NCI-H446 (cell line): ENCODE measurements at regions not wholly inside any gene's neighbourhood (a gene's known extent, or its start where the extent isn't known, plus 50 kb on each side); places are given as distances from the start of the nearest gene placed in this dataset.

Source experiments
- DNase-seq, 2 experiments: peaks; one replicate each; lab custom pipeline; 2025; lab: John Stamatoyannopoulos, UW

DNA sequence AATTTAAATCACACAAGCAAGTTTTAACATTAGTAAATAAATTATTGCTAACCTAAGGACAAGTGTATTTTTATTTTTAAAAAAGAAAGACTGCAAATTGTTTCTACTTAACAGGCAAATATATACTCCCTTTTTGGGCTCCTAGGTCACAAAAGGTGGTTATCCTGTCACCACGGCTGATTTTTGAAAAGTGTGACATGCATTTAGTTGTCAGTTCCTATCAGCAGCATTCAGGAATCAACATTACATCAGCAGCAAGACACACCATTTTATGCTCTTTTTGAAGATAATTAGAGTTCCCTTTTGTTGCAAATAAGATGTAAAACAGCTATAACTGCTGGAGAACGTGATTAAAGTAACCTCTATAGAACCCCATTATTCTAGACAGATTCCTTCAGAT is 357.5 kb upstream of the TMCO5A start:
- no peak for DNase-seq

DNA sequence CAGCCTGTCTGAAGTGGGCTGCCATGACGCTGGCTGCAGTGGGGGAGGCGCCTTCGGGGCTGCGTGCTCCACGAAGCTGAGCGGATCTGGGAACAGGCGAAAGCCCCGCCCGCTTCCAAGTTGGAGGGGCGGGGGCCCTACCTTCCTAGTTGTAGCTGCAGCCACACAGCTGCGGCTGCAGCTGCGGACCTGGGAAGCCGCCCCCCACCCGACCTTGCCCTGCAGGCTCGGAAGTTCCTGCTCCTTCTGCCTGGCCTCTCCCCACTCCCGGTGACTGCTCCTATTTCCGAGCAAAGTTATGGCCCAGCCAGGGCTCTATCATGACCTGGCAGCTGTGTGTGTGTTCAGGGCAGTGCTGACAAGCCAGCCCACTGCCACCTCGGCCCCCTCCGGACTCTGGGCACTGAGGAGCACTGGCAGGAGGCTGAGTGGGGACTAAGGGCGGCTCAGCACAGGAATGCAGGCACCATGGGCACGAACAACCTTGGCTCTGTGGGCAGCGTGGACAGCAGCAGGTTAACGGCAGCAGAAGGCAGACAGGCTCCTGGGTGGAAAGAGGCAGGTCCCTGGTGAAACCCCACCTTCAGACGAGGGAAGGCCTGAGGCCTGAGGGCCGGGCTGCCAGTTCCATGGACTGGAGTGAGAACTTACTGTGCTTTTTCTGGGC is 352.4 kb upstream of the TMCO5A start:
- no peak for DNase-seq

DNA sequence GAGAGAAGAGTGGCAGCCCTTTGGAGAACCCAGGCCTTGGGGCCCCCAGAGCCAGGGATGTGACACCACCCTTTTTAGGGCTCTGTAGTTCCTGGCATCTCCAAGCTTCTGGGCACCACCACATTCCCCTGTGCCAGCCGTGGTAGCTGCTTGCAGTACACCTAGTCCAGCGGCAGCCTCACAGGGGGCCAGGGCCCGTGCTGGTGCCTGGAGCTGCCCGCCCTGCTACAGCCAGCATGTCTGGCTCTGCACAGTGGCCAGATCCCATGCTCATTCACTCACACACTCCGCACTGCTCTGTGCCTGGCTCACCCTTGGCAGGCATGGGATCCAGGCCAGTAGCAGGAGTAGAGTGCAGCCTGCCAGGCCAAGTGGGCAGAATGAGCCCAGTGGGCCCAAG is 351.6 kb upstream of the TMCO5A start:
- no peak for DNase-seq

DNA sequence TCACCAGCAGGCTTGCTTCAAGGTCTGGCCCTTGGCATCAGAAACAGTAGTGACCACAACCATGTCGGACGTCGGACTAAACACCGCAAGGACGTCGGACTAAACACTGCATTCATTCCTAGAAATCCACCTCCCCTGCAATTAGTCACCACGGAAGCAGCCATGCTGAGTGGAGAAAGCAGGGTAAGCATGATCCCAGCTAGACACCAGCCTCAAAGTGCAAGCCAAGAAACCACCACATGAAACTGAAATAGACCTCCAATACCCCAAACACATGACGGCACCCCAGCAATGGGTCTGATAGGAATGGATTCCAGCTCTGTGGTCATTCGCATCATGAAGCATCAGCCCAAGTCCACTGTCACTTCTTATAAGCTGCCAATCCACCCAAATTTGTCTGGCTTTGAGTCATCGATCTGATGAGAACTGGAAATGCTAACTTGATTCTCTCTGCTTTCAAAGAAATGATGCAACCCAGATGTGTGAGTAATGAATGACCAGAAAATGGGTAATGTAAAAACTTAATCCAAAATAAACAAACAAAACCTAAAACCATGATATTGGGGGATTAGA is 348.3 kb upstream of the TMCO5A start:
- no peak for DNase-seq

DNA sequence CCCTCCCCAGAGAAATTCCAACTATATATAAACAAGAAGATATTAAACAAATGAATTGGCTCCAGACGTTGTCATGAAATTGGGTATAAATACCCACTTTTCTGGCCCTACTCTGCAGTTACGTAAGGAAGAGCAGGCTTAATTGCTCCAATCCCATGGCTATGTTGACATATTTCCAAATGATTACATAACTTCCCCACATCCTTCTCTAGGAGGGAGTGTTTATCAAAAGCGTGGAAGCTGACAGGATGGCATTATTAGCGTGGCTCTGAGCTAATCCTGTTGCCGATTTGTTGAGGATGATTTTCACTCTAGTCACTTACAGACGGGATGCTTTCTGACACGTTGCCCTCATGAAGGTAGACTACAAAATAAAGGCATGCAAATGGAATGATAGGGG is 347.5 kb upstream of the TMCO5A start:
- DNase-seq: no peak

DNA sequence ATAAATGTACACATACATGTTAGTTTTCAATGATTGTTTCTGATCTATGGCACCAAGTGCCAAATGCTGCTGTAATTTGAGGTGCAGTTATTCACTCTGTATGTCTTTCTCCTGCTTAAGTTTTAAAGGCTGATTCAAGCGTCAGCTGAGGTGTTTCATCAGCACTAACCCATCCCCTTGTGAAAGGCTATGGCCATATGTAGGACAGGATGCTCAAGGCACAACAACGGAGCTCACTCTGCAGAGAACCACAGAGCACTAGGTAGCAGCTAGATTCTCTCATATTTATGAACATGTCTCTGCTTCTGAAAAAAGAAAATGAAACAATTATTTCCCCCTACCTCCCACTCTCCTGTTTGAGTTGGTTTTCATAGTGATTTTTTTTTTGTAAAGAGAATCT is 340.0 kb upstream of the TMCO5A start:
- DNase-seq: no peak

DNA sequence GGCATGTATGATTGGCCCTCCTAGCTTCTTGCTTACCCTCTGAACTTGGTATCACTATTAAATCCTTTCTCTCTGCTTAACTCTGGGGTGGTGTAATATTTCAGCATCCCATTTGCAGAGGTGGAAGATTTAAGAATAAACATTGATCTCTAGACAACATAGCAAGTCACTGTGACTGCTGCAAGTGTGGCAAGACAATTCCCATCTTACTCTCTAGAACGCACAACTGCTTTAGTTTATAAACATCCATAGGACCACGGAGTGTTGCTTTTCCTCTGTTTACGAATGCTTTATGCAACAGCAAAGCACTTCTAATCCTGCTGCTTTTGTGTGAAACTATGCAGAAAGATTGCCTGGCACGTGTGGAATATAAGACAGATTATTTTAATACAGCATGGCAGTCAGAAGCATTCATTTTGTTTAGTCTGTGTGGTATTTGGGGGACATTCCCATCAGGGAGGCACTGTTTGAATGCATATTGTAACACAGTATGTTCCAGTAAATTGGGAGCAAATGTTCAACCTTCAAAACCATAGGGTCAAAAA is 338.9 kb upstream of the TMCO5A start:
- no peak for DNase-seq

DNA sequence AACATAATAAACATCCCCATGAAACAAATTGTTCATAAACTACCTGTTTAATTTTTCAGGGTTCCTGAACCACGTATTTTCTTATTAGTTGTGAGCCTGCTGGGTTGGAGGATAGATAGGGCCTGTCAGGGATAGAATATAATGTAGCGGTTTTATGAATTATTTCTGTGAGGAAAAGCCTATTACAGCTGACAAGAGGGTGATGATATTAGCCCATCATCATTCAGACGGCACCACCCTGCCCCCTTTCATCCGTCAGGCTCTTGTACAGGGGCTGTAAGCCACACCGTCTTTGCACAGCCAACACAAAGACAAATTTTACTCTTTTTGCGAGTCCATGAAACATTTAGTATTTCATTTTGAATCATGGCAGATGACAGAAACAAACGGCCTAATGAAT is 335.3 kb upstream of the TMCO5A start:
- DNase-seq: no peak

DNA sequence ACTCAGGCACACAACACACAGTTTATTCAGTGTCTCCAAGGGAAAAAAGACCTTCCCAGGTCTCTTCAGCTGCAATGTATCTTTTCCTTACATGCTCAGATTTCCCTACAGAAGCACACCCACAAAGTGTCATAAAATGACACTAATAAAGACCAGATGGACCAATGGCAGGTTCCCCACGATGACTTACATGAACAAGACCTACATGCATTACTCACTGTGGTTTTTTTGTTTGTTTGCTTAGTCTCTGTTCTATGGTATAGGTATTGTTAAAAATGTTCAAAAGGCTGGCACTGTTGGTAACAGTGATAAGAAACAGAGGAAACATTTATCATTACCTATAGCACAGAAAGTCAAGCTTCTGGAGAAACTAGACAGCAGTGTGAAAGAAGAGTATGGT is 318.2 kb upstream of the TMCO5A start:
- DNase-seq: no peak

DNA sequence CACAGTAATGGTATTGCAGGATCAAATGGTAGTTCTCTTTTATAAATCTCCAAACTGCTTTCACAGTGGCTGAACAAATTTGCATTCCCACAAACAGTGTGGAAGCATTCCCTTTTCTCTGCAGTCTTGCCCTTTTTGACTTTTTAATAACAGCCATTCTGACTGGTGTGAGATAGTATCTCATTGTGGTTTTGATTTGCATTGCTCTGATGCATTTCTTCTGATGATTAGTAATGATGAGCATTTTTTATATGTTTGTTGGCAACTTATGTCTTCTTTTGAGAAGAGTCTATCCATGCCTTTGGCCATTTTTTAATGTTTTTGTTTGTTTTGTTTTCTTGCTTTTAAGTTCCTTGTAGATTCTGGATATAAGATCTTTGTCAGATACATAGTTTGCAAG is 316.1 kb upstream of the TMCO5A start:
- DNase-seq: no peak

DNA sequence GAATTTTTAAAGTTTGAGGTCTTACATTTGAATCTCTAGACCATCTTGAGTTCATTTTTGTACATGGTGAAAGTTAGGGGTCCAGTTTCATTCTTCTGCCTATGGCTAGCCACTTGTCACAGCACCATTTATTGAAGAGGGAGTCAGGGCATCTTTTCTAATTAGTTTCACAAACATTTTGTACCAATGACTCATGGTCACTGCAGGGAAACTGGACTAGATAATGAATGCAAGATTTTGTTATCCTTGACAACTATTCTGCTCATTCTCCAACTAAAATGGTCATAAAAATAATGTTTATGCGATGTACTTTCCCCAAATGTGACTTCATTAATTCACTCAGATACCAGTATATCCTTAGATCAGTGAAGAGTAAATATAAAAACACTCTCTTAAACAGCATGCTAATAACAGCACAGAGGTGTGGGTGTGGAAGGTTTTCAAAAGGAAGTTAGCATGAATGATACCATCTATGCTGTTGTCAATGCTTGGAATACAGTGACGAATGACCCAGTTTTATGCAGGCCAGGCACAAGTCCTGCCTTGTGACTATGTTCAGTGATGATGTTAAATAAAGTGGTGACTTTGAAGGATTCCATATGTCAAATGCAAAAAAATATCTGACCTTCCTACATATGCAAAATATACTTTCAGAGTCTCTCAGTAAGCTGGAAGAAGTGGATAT is 314.9 kb upstream of the TMCO5A start:
- no peak for DNase-seq

DNA sequence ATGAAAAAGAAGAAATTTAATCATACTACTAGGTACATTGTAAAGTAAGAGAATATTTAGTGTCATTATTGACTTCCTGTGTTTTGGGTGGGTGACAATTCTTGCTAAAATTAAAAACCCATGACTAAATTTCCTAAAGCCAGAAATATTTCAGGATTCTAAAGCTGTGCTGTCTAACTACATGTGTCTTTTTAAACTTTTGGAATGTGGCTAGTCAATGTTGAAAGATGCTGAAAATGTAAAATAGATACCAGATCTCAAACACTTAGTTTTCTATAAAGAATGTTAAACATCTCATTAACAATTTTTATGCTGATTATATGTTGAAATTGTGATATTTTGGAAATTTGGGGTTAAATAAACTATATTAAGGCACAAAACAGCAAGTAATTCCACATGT is 308.9 kb upstream of the TMCO5A start:
- no peak for DNase-seq

DNA sequence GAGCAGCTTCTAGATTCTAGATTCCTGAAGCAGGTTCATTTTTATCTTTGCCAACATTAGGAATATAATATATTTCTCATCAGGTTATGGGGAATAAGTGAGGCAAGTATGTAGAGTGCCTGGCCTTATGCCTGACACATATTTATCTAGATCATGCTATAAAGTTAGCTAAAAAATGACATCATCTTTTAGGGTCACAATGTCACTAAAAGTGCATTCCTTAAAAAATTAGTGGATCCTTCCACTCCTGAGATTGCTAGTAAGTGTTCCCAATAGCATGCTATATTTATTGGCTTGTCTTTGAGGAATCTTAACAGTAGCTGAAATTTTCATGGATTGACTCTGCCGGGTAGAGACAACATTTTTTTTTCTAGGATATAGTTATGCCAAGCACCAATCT is 305.9 kb upstream of the TMCO5A start:
- DNase-seq: no peak

DNA sequence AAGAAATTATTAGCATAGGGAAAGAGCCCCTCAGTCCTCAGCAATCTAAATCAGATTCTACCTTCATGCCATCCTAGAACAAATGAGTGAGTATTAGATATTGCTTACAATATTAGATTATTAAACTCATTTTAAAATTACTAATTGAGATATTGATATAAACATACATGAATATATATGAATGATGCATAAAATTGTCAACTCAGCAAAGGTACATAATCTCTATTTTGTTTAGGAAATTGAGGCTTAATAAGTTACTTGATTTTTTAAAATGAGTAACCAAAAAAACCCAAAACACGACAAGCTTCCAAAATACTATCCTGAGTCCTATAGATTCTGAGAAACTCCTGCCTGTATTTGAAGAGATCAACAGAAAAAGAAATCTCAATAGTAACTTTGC is 297.7 kb upstream of the TMCO5A start:
- DNase-seq: no peak

DNA sequence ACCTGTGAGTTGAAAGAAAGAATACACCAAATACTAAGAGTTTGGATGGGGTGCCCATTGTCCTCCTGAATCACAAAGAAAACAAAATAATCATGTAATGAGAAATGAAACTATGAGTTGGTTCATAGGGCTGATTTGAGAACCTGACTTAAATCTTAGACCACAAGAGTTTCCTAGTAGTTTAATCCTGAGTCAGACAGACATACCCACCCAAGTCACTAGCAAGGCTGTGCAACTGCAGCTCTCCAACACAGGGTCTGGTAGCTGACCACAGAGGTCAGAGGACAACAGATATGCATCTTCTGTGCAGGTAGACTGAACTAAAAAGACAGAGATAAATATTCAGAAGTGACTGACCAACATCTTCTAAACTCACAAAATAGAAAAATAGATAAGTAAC is 296.3 kb upstream of the TMCO5A start:
- no peak for DNase-seq

DNA sequence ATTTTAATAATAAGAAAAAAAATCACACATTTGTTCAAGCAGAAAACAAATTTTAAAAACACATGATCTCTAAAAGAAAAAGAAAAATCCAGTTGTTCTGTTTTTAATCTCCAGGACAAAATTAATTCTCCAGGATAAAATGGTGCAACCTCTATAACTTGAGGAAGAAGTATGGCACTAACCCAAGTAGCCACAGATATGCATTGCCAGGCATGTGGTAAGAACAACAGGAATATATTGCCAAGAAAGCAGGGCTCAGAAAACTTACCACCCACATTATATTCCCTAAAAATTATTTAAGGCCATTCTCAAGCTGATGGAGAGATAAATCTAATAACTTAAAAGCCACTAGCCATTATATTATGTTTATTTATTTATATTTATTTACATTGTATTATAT is 295.7 kb upstream of the TMCO5A start:
- DNase-seq: no peak

DNA sequence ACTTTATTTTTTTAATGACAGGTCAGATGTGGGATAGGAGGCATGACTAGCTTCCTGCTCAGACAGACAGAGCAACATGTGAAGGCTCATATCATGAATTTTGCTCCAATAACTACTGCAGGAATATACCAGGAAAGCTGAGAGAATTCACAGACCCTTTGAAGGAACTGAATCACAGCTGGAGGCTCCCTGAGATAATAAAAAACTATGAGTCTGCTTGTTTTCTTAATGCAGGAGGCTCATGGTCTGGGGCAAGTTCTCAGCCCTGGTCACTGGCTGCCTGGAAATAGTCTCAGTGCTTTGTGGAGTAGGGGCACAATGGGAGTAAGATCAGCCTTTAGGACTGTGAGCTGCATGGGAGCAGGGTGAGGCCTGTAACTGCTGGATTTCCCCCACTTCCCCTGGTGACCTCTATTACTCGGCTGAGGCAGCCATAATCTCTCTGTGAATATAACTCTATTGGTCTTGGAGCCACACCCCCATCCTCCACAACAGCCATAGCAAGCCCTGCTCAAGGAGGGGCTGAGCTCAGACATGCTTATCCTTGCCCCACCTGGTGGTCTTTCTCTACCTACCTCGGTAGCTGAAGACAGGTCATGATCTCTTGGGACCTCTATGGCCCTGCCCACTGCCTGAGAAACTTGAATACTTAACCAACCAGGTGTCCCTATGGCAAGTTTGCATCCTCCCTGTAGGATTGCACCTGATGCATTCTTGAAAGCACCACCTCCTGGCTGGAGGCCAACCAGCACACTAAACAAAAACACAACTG is 281.6 kb upstream of the TMCO5A start:
- DNase-seq: no peak

DNA sequence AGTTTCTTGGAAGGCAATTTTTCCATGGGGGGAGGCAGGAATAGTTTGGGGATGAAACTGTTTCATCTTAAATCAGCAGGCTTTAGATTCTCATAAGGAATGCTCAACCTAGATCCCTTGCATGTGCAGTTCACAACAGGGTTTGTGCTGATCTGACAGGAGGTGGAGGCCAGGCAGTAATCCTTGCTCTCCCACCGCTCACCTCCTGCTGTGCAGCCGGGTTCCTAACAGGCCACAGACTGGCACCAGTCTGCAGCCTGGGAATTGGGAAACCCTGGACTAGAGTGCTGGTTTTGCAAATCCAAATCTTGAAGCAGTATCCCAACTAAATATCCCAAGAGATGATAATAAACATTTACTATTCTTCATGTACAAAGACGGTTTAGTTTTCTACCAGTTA is 256.3 kb upstream of the TMCO5A start:
- no peak for DNase-seq

DNA sequence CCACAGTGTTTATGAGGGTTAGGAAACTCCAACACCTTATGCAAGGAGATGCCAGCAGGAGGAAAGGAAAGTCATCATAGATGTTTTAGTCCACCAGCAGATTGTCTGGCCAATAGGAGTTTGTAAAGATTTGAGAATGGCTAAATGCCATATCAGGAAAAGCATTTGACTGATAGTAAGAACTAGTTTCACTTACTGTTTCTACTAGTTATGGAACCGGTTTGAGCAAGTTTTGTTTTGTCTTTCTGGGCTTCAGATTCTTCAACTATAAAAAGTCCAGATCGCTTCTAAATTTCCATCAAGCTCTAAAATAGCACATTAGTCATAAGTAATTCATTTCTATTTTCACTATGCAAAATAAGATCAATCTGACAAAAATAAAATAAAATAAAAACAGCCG is 254.8 kb upstream of the TMCO5A start:
- DNase-seq: no peak

DNA sequence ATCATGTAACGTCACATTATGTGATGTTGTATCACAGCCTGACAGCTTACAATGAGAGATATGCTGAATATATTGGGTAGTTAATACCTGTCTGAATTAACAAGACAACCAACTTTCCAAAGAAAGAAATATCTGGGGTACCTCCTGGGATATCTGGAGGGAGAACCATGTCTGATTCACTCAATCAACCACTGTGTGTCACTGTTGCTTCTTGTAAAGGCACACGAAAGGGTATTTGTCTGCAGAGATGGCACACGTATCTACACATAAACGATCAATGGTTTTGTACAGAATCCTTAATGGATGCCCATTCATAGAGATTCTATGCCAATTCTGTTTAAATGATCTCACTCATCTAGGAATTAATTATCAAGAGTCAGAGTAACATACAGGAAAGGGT is 252.1 kb upstream of the TMCO5A start:
- peak in 1 of 2 experiments; percentile 7 for DNase-seq

DNA sequence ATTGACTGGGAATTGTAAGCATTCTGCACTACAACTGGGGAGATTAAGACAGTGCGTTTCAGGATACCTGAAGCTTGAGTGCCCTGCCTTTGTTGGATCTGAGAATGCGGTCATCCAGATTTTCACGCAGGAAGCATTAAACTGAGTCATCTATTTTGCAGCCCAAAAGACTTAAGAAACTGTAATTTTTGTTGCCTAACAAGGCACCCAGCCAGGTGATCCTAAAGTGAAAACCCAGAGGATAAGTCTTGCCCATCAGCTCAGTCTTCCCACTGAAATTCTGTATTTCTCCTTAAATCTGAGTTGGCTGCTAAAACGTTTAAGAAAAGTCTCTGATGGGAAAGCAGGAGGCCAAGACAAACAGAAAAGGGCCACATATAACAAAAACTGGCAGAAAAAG is 242.5 kb upstream of the TMCO5A start:
- no peak for DNase-seq

DNA sequence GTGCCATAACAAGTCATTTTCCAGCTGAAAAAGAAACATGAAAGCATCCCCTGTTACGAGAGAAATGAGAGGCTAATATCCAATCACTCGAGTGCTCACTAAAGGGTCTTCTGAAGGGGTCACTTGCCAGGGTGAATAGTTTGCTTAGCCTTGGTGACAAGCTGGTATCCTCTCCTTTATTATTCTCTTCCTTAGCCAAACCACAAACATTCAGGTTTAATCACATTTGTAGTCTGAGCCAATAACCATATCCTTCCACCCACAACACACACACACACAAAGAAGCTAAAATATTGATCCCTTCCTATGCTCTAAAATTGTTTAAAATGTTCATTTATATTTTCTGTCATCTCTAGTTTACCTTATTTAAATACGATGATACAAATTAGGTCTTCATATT is 240.5 kb upstream of the TMCO5A start:
- no peak for DNase-seq

DNA sequence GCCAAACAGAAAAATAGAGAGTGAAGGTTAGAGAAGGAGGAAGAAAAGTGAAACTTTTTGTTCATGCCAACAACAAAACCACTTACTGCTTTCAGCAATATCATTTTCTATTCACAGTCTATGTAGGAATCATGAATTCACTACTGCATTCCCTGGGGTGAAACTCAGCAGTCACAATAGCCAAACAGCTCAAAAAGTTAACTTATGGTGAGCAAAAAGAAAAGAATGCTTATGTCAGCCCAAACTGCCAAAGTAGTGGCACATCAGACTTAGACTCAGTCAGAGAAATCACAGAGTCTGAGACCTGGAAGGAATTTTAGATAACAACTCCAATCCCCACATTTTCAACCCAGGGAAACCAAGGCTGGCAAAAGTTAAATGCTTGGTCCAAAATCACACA is 238.7 kb upstream of the TMCO5A start:
- no peak for DNase-seq
